IMR-90 (cell line): ENCODE measurements at regions not wholly inside any gene's neighbourhood (a gene's known extent, or its start where the extent isn't known, plus 50 kb on each side); places are given as distances from the start of the nearest gene placed in this dataset.

Experiments used
- ATAC-seq: fragments of 200-7000 bp; cut with Tn5 transposase; 2 replicates; pipeline ENCODE4 v1.9.1; 2020; ENCODE audit warnings: low read depth, mild to moderate bottlenecking, moderate library complexity
- BruUV-seq: library from RNA; stranded (reverse); fragments of 400-500 nt; replicated peaks from 2 replicates; lab custom pipeline; 2021; lab: Mats Ljungman, UMichigan
- CTCF ChIA-PET: fragments of 300-600 bp; formaldehyde crosslinking; extraction: SDS; loops from one replicate; lab custom pipeline; 2021; ENCODE audit warnings: antibody characterized with exemption; lab: Yijun Ruan, JAX
- POLR2A ChIA-PET: fragments of 300-600 bp; sonication (Branson Sonifier 250); formaldehyde crosslinking; loops from one replicate; lab custom pipeline; 2022; ENCODE audit warnings: antibody characterized with exemption; ENCODE audit not compliant: unreplicated experiment; lab: Charles Lee
- DNase-seq: peaks from one replicate; pipeline ENCODE4 v3.0.0; 2013
- H2AFZ ChIP-seq: replicated peaks from 2 replicates; pipeline ENCODE3; 2013; ENCODE audit warnings: low read length, mild to moderate bottlenecking; ENCODE audit not compliant: poor library complexity
- H2AK5ac ChIP-seq: 2 replicates; pipeline ENCODE4 v1.6.1; 2013; ENCODE audit warnings: low read depth, low read length, inconsistent platforms
- H2AK9ac ChIP-seq: replicated peaks from 2 replicates; pipeline ENCODE3; 2013; ENCODE audit warnings: mild to moderate bottlenecking, low read depth, low read length, moderate library complexity; ENCODE audit not compliant: poor library complexity
- H2BK120ac ChIP-seq: 2 replicates; pipeline ENCODE4 v1.6.1; 2013; ENCODE audit warnings: low read depth, low read length, inconsistent platforms
- H2BK15ac ChIP-seq: 3 replicates; pipeline ENCODE4 v1.6.1; 2013; ENCODE audit warnings: low read depth, low read length, inconsistent platforms
- H2BK20ac ChIP-seq: 2 replicates; pipeline ENCODE4 v1.6.1; 2013; ENCODE audit warnings: low read depth, mild to moderate bottlenecking, inconsistent platforms, low read length, moderate library complexity
- H2BK5ac ChIP-seq: 2 replicates; pipeline ENCODE4 v1.6.1; 2013; ENCODE audit warnings: mild to moderate bottlenecking, low read depth, low read length, inconsistent platforms; ENCODE audit not compliant: poor library complexity, severe bottlenecking
- H3K14ac ChIP-seq: replicated peaks from 2 replicates; pipeline ENCODE4 v1.6.1; 2013; ENCODE audit warnings: low read depth, low read length, inconsistent platforms
- H3K18ac ChIP-seq: 2 replicates; pipeline ENCODE4 v1.6.1; 2013; ENCODE audit warnings: low read depth, low read length, control low read depth
- H3K23ac ChIP-seq: 2 replicates; pipeline ENCODE4 v1.6.1; 2013; ENCODE audit warnings: low read depth, low read length, inconsistent platforms
- H3K27ac ChIP-seq: 2 replicates; pipeline ENCODE4 v1.5.1; 2013; ENCODE audit warnings: mild to moderate bottlenecking, control low read depth, low read length; ENCODE audit not compliant: insufficient read depth
- H3K27me3 ChIP-seq: 2 replicates; pipeline ENCODE4 v1.6.1; 2013; ENCODE audit warnings: low read length; ENCODE audit not compliant: control insufficient read depth, insufficient read depth
- H3K36me3 ChIP-seq: 2 replicates; pipeline ENCODE4 v1.6.1; 2013; ENCODE audit warnings: low read length, mixed read lengths; ENCODE audit not compliant: control insufficient read depth, insufficient read depth
- H3K4ac ChIP-seq: 2 replicates; pipeline ENCODE4 v1.6.1; 2013; ENCODE audit warnings: low read depth, low read length, inconsistent platforms
- H3K4me1 ChIP-seq: 2 replicates; pipeline ENCODE4 v1.6.1; 2013; ENCODE audit warnings: low read length, mixed read lengths; ENCODE audit not compliant: control insufficient read depth, insufficient read depth
- H3K4me2 ChIP-seq: 2 replicates; pipeline ENCODE4 v1.6.1; 2013; ENCODE audit warnings: low read depth, mild to moderate bottlenecking, control low read depth, low read length, moderate library complexity
- H3K4me3 ChIP-seq: 2 replicates; pipeline ENCODE4 v1.5.1; 2013; ENCODE audit warnings: low read depth, mild to moderate bottlenecking, control low read depth, low read length, moderate library complexity; ENCODE audit not compliant: insufficient read depth
- H3K56ac ChIP-seq: 2 replicates; pipeline ENCODE4 v1.6.1; 2013; ENCODE audit warnings: low read length, inconsistent platforms; ENCODE audit not compliant: insufficient read depth; ENCODE audit errors: extremely low read depth
- H3K79me1 ChIP-seq, 2 experiments: 2 replicates each; pipeline ENCODE4 v1.6.1; 2013; ENCODE audit warnings: low read length in 2 of 2, inconsistent platforms in 1 of 2, low read depth in 1 of 2
- H3K9ac ChIP-seq: 2 replicates; pipeline ENCODE4 v1.6.1; 2013; ENCODE audit warnings: low read depth, low read length, control low read depth
- H3K9me1 ChIP-seq: 2 replicates; pipeline ENCODE4 v1.6.1; 2013; ENCODE audit warnings: low read length, inconsistent platforms; ENCODE audit not compliant: insufficient read depth
- H3K9me3 ChIP-seq: 2 replicates; pipeline ENCODE4 v1.6.1; 2013; ENCODE audit warnings: low read length; ENCODE audit not compliant: control insufficient read depth, insufficient read depth
- H4K20me1 ChIP-seq: 2 replicates; pipeline ENCODE4 v1.6.1; 2013; ENCODE audit warnings: low read length, inconsistent platforms; ENCODE audit not compliant: insufficient read depth
- H4K5ac ChIP-seq: 2 replicates; pipeline ENCODE4 v1.6.1; 2013; ENCODE audit warnings: mild to moderate bottlenecking, low read depth, low read length, control low read depth
- H4K8ac ChIP-seq, 2 experiments: 2 replicates each; pipeline ENCODE4 v1.6.1; 2013; ENCODE audit warnings: low read depth in 2 of 2, low read length in 2 of 2, control low read depth in 1 of 2, inconsistent platforms in 1 of 2
- H4K91ac ChIP-seq: 2 replicates; pipeline ENCODE4 v1.6.1; 2013; ENCODE audit warnings: low read depth, low read length, inconsistent platforms; ENCODE audit not compliant: insufficient read depth
- POLR2A ChIP-seq: IDR thresholded peaks from 2 replicates; pipeline ENCODE4 v1.6.1; 2012; ENCODE audit warnings: mild to moderate bottlenecking, low read depth, low read length
- RAD21 ChIP-seq: IDR thresholded peaks from 2 replicates; pipeline ENCODE4 v1.6.1; 2012; ENCODE audit warnings: low read length, improper control_type of control experiment
- SMC3 ChIP-seq: fragments of 150-350 bp; IDR thresholded peaks from 2 replicates; pipeline ENCODE4 v1.6.1; 2016; ENCODE audit warnings: low read depth, mild to moderate bottlenecking, antibody characterized with exemption, low read length, moderate library complexity
- WGBS, 2 experiments: methylation state at CpG; one replicate each; pipeline versions ENCODE4 v1.1.5 to v1.1.7; 2013; ENCODE audit warnings: missing lambda C conversion rate in 2 of 2; ENCODE audit not compliant: insufficient read length in 1 of 2; ENCODE audit errors: extremely low coverage in 2 of 2; 5-methylcytosine and 5-hydroxymethylcytosine counted together
- dilution Hi-C: fragments of 300-500 bp; cut with HindIII; formaldehyde crosslinking; loops from one replicate; pipeline ENCODE4 v1.14.3; 2018; ENCODE audit warnings: low sequenced_read_pairs; ENCODE audit not compliant: unreplicated experiment
- in situ Hi-C: fragments of 300-500 bp; cut with MboI; formaldehyde crosslinking; loops from 3 replicates; pipeline ENCODE4 v1.14.3; 2019; ENCODE audit warnings: low sequenced_read_pairs, inconsistent platforms, mixed read lengths
- intact Hi-C: fragments of 100-400 bp; cut with micrococcal nuclease; formaldehyde crosslinking; loops from 2 replicates; pipeline ENCODE4 v1.10.0; 2022
- TF ChIP-seq, protein P1 (sequence below): conservative IDR thresholded peaks from 2 replicates; pipeline ENCODE4 v1.5.1; 2012; ENCODE audit warnings: mild to moderate bottlenecking, low read depth, low read length, improper control_type of control experiment

DNA sequence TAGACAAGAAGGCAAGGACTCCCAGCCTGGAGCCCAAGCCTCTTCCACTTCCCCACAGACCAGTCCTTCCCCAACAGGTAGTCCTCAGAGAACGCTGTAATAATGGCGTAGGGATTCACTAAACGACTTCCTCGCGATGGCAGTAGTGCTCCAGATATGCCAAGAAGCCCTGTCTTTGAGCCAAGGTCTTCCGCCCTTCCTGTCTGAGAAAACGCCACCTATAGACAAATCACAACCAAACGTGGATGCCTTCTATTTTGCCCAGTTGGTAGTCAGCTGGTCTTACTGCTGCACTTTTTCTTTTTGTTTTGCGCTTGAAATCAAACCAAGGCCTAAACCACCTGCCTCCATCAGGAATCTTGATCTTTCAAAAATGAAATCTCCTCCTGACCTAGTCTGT lies 203.3 kb downstream of the OR13H1 start:
- no peak overlapping the region for H3K23ac ChIP-seq
- H3K18ac ChIP-seq = no peak overlapping the region; the same call in 1 of the 2 replicates
- no TSS peak for BruUV-seq
- 58% methylated on average over 4 of the region's 9 CpGs; no CpG with 5 or more reads in 1 of the 2 experiments for WGBS, 2 experiments
- peak overlapping the region; percentile 94 for H2AFZ ChIP-seq
- H3K4me1 ChIP-seq = no peaks in the 10 kb centered on the region
- ChIA-PET CTCF (interaction anchor here (0.6 kb wide), 1 partner anchor 83 kb away, joined by 3 read pairs; no protein-coding TSS in a partner anchor), POLR2A (no interaction called here)
- no peak overlapping the region; the same call in 1 of the 2 replicates for H2BK20ac ChIP-seq
- no peaks in the 10 kb centered on the region for H4K20me1 ChIP-seq
- peak overlapping the region in 1 of 2 experiments; percentile 23; a peak in 1 of 4 replicates for H4K8ac ChIP-seq
- no peak overlapping the region for H2AK5ac ChIP-seq
- ATAC-seq = peak; percentile 66
- TF ChIP-seq, protein P1, sequence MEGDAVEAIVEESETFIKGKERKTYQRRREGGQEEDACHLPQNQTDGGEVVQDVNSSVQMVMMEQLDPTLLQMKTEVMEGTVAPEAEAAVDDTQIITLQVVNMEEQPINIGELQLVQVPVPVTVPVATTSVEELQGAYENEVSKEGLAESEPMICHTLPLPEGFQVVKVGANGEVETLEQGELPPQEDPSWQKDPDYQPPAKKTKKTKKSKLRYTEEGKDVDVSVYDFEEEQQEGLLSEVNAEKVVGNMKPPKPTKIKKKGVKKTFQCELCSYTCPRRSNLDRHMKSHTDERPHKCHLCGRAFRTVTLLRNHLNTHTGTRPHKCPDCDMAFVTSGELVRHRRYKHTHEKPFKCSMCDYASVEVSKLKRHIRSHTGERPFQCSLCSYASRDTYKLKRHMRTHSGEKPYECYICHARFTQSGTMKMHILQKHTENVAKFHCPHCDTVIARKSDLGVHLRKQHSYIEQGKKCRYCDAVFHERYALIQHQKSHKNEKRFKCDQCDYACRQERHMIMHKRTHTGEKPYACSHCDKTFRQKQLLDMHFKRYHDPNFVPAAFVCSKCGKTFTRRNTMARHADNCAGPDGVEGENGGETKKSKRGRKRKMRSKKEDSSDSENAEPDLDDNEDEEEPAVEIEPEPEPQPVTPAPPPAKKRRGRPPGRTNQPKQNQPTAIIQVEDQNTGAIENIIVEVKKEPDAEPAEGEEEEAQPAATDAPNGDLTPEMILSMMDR = peak; percentile 71
- TF ChIP-seq POLR2A (no peak), SMC3 (peak; percentile 32; the same call in 1 of the 2 replicates), RAD21 (peak; percentile 73)
- H3K4ac ChIP-seq = no peak overlapping the region
- H3K9me3 ChIP-seq = no peaks in the 10 kb centered on the region
- no peak overlapping the region; the same call in 1 of the 2 replicates for H4K91ac ChIP-seq
- dilution Hi-C loops (no loop called here), in situ Hi-C loops (no loop called here), intact Hi-C loops (loop anchor here (1.0 to 2.0 kb wide), 2 partner anchors 31 to 66 kb away; no protein-coding TSS in a partner anchor)
- H3K56ac ChIP-seq = no peak overlapping the region
- H3K27ac ChIP-seq = peak overlapping the region; percentile 95; the same call in 1 of the 2 replicates
- H3K27me3 ChIP-seq = no peaks in the 10 kb centered on the region
- H2AK9ac ChIP-seq = peak overlapping the region; percentile 68
- H3K79me1 ChIP-seq = no peaks in the 10 kb centered on the region
- no peaks in the 10 kb centered on the region for H3K36me3 ChIP-seq
- H4K5ac ChIP-seq = no peak overlapping the region
- H2BK5ac ChIP-seq = peak overlapping the region; percentile 93
- peak overlapping the region; percentile 72 for H3K9ac ChIP-seq
- peak overlapping the region; percentile 77 for H3K4me2 ChIP-seq
- H3K14ac ChIP-seq = no peak overlapping the region
- peak overlapping the region; percentile 60 for H3K4me3 ChIP-seq
- no peak overlapping the region; the same call in 1 of the 2 replicates for H2BK120ac ChIP-seq
- peak; percentile 90 for DNase-seq
- no peaks in the 10 kb centered on the region for H3K9me1 ChIP-seq
- no peak overlapping the region for H2BK15ac ChIP-seq
